GM12875 (cell line): ENCODE measurements at regions not wholly inside any gene's neighbourhood (a gene's known extent, or its start where the extent isn't known, plus 50 kb on each side); places are given as distances from the start of the nearest gene placed in this dataset.

ENCODE experiments used
- H3K4me3 ChIP-seq: one replicate; pipeline ENCODE4 v1.5.1; 2011; ENCODE audit warnings: low read depth, low read length, control low read depth
- TF ChIP-seq, protein P1 (sequence below): IDR thresholded peaks from 2 replicates; pipeline ENCODE4 v1.5.1; 2011; ENCODE audit warnings: low read depth, mild to moderate bottlenecking, control low read depth, inconsistent platforms, low read length, moderate library complexity, borderline replicate concordance; ENCODE audit not compliant: insufficient read depth

DNA sequence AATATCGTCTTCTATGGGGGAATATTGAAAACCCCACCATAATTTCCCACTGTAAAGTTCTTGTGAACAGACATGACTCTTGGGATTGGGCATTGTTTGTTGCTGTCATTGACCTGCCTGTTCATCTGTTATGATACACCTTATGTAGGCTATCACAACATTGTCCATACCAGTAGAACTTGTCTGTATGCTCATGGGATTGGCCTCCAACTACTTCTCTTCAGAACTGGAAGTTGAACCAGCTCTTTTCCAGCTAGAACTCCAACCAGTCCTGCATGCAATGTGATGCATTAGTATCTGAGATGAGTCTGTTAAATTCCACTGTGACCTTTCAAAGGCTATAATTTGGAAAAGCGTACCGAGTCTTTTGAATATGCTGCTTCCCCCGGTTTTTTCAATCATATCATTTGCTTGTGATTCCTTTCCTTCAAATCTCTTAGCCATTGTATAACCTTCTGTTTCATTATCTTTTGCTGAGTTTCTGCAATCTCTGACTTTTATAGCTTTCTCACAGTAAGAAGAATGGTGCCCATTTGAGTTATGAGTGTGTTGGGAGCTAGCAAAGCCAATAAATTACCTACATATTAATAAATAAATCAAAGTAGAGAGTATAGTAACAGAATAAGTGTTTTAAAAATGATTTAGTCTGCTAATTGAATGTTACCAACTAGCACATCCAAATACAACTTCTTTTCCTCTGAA, 101.9 kb downstream of the PLK2 start:
- H3K4me3 ChIP-seq = no peak overlapping the region
- TF ChIP-seq, protein P1, sequence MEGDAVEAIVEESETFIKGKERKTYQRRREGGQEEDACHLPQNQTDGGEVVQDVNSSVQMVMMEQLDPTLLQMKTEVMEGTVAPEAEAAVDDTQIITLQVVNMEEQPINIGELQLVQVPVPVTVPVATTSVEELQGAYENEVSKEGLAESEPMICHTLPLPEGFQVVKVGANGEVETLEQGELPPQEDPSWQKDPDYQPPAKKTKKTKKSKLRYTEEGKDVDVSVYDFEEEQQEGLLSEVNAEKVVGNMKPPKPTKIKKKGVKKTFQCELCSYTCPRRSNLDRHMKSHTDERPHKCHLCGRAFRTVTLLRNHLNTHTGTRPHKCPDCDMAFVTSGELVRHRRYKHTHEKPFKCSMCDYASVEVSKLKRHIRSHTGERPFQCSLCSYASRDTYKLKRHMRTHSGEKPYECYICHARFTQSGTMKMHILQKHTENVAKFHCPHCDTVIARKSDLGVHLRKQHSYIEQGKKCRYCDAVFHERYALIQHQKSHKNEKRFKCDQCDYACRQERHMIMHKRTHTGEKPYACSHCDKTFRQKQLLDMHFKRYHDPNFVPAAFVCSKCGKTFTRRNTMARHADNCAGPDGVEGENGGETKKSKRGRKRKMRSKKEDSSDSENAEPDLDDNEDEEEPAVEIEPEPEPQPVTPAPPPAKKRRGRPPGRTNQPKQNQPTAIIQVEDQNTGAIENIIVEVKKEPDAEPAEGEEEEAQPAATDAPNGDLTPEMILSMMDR = no peak

GRCh38 chr5:58357121-58357520, 102.8 kb downstream of the PLK2 start:
- TF ChIP-seq, protein P1 = no peak
- no peak overlapping the region for H3K4me3 ChIP-seq

- H3K4me3 ChIP-seq = no peak overlapping the region
- TF ChIP-seq, protein P1 = no peak
These were observed 103.2 kb downstream of the PLK2 start for GRCh38 chr5:58356662-58357061.

- no peak overlapping the region for H3K4me3 ChIP-seq
- TF ChIP-seq, protein P1 = no peak
These were observed 105.1 kb downstream of the PLK2 start for GRCh38 chr5:58354827-58355226.

- TF ChIP-seq, protein P1 = no peak
- H3K4me3 ChIP-seq = no peak overlapping the region
These were observed 105.9 kb downstream of the PLK2 start for GRCh38 chr5:58353992-58354391.

DNA sequence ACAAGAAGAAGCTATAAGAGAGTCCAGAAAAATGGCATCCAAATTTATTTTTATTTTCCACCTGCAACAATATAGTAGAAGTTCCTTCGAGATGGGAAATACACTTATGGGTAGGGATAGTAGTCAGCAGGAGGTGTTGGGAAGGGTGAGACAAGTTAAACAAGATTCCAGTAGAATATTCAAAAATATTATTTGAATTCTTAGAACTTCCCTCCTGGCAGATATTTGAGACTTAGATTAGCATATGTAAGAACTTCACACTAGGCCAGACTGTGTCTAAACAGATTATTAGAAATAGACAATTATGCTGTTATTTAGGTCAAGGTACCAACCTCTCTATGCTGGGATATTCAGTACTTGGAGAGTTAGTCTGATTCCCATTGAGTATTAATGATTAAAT, 108.7 kb downstream of the PLK2 start:
- TF ChIP-seq, protein P1 = no peak

DNA sequence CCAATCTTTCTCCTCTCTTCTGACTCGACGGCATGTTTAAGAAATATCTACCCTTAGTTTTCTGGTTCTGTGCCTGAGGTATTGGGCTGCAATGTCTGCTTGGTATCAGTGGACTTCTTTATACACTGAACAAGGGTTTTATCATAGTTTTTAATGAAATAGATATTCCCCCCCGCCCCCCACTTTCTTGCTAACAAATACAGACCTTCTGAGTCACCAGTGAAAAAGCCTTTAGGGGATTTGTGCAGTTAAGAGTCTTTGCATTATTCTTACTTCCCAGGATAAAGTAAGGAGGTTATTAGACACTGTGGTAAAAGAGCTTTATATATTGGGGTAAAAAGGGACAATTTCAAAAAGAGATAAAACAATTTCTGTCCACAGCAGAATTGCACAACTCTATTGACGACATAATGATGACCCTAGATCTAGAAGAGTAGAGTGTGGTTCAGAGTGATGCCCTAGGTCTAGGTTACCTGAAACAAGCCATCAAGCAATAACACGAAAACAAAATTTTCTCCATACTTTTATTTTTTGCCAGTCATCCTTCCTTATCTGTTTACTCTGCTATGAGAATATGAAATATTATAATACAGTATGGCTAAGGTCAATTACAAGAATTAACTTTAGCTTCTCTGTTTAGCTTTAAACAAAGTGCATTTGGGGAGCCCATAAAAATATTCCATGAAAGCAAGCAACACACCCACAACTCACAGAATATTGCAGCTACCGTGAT, 110.7 kb downstream of the PLK2 start:
- TF ChIP-seq, protein P1 = no peak
- no peak overlapping the region for H3K4me3 ChIP-seq

More for the DNA sequence above, 108.7 kb downstream of the PLK2 start:
- no peak overlapping the region for H3K4me3 ChIP-seq
